HFF-Myc (cell line): ENCODE measurements at regions not wholly inside any gene's neighbourhood (a gene's known extent, or its start where the extent isn't known, plus 50 kb on each side); places are given as distances from the start of the nearest gene placed in this dataset.

Experiments
- DNase-seq: peaks from one replicate; pipeline ENCODE4 v3.0.0-alpha.2; 2011; ENCODE audit warnings: low read depth; ENCODE audit errors: extremely low read depth
- H3K4me3 ChIP-seq: replicated peaks from 2 replicates; pipeline ENCODE4 v1.5.1; 2011; ENCODE audit warnings: low read depth, mild to moderate bottlenecking, control low read depth, low read length
- CTCF ChIP-seq: IDR thresholded peaks from 2 replicates; pipeline ENCODE4 v1.5.1; 2012; ENCODE audit warnings: mild to moderate bottlenecking, low read depth, low read length, control low read depth; ENCODE audit errors: missing control alignments

GRCh38 chr13:79267560-79267959 is 138.5 kb downstream of the RBM26 start:
- no peak overlapping the region for H3K4me3 ChIP-seq
- DNase-seq, result no peak
- no peak for TF ChIP-seq CTCF

GRCh38 chr13:79258489-79258888 is 147.6 kb downstream of the RBM26 start:
- no peak for DNase-seq
- no peak for TF ChIP-seq CTCF
- no peak overlapping the region for H3K4me3 ChIP-seq

- H3K4me3 ChIP-seq, result no peak overlapping the region
- TF ChIP-seq CTCF, result no peak
- no peak for DNase-seq
These were observed 159.5 kb downstream of the RBM26 start for GRCh38 chr13:79246578-79246949.

- no peak for TF ChIP-seq CTCF
- no peak overlapping the region for H3K4me3 ChIP-seq
- DNase-seq, result no peak
These were observed 160.0 kb downstream of the RBM26 start for GRCh38 chr13:79245937-79246577.

- no peak for TF ChIP-seq CTCF
- no peak overlapping the region for H3K4me3 ChIP-seq
- no peak for DNase-seq
These were observed 164.4 kb downstream of the RBM26 start for GRCh38 chr13:79241697-79242096.

- TF ChIP-seq CTCF, result no peak
- no peak overlapping the region for H3K4me3 ChIP-seq
- DNase-seq, result no peak
These were observed 168.1 kb downstream of the RBM26 start for GRCh38 chr13:79237981-79238380.

- no peak overlapping the region for H3K4me3 ChIP-seq
- no peak for DNase-seq
- TF ChIP-seq CTCF, result no peak
These were observed 174.2 kb downstream of the RBM26 start for GRCh38 chr13:79231887-79232286.
